HG02970 (cell line): ENCODE measurements at regions not wholly inside any gene's neighbourhood (a gene's known extent, or its start where the extent isn't known, plus 50 kb on each side); places are given as distances from the start of the nearest gene placed in this dataset.

Source experiments
- ATAC-seq: cut with Tn5 transposase; IDR thresholded peaks from one replicate; pipeline ENCODE4 v1.9.1; 2021; ENCODE audit warnings: mild to moderate bottlenecking, moderate library complexity, moderate number of reproducible peaks; ENCODE audit not compliant: unreplicated experiment, low FRiP score

- no peak for ATAC-seq
Observed at GRCh38 chr4:62927574-62927973, 1481.7 kb downstream of the TECRL start.

GRCh38 chr4:62923783-62924182 lies 1485.5 kb downstream of the TECRL start:
- no peak for ATAC-seq

DNA sequence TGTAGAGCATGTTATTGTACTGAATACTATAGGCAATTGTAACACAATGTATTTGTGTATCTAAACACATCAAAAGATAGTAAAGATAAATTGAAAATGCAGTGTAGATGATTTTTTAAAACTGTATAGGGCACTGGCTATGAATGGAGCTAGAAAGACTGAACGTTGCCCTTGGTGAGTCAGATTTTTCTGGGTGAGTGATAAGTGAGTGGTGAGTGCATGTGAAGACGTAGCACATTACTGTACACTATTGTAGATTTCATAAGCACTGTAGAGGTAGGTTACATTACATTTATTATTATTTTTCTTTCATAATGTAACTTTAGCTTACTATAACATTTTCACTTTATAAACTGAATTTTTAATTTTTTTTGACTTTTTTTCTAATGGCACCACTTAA lies 1491.6 kb downstream of the TECRL start:
- no peak for ATAC-seq

DNA sequence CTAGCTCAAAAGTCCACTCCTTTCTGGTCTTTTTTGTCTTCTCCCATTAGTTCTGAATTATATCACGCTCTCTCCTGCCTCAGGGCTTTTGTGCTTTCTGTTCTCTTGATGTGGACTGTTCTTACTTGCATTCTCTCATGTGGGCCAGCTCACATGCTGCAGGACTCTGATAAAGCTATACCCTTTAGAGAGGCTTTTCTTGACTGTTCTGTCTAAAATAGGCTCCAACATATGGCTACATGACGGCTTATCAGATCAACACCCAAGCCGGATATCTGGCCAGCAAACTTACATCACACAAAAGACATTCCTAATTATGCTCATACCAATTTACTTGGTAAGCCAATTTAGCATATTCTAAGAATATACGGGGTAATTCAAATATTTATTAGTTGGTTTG lies 1494.5 kb downstream of the TECRL start:
- no peak for ATAC-seq

DNA sequence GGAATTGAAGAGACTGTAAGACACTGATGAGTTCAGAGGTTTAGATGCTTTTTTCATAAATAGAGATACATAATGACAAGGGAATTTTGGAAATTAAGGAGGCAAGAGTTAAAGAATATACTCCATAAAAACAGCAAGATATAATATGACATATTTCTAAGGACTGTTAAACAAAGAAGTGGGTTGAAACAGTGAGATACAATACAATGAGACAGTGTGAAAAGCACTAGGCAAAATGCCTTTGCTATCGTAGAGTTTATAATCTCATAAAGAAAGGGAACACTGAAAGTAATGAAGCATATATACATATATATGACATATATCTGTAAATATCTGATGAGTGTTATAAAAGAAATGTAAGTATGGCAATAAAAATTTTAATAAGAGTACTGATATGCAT lies 1496.2 kb downstream of the TECRL start:
- no peak for ATAC-seq

GRCh38 chr4:62912531-62912930 lies 1496.7 kb downstream of the TECRL start:
- no peak for ATAC-seq

GRCh38 chr4:62909238-62909637 lies 1500.0 kb downstream of the TECRL start:
- ATAC-seq = no peak

DNA sequence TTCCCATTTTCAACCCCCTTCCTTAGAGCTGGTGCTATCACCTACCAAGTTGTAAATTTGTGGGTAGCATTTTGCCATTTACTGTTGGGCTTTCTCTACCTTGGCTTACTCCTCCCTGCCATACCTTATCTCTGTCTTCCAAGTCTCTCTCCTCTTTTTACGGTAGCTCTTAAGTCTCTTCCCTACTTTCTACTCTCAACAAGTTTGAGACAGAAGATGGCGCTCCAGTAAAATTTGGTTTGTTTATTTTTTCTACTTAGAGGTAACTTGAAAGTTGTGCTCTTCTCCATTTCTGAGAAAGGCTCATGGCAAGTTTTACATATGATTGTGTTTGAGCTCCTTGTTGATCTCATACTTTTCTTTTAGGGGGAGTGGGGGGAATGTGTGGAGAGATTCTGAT lies 1508.1 kb downstream of the TECRL start:
- no peak for ATAC-seq

DNA sequence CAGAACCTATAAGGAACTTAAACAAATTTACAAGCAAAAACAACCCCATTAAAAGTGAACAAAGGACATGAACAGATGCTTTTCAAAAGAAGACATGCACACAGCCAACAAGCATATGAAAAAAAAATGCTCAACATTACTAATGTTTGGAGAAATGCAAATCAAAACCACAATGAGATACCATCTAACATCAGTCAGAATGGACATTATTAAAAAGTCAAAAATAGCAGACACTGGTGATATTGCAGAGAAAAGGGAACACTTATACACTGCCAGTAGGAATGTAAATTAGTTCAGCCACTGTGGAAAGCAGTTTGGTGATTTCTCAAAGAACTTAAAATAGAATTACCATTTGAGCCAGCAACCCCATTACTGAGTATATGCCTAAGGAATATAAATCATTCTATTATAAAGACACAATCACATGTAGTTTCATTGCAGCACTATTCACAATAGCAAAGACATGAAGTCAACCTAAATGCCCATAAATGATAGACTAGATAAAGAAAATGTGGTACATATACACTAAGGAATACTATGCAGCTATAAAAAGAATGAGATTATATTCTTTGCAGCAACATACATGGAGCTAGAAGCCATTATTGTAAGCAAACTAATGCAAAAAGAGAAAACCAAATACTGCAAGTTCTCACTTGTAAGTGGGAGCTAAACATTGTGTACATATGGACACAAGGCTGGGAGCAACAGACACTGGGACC lies 1509.4 kb downstream of the TECRL start:
- no peak for ATAC-seq

DNA sequence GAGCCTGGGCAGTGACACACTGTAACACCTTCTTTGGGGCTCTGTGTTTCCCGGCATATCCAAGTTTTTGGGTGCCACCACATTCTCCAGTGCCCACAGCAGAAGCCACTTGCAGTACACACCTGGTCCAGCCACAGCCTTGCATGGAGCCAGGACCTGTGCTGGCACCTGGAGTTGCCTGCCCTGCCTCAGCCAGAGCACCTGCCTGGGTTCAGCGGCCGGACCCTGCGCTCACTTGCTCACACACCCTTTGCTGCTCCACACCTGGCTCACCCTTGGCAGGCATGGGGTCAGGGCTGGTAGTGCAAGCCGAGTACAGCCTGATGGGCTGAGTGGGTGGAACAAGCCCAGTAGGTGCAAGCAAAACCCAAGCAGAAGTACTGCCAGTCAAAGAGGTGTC lies 1511.1 kb downstream of the TECRL start:
- no peak for ATAC-seq

DNA sequence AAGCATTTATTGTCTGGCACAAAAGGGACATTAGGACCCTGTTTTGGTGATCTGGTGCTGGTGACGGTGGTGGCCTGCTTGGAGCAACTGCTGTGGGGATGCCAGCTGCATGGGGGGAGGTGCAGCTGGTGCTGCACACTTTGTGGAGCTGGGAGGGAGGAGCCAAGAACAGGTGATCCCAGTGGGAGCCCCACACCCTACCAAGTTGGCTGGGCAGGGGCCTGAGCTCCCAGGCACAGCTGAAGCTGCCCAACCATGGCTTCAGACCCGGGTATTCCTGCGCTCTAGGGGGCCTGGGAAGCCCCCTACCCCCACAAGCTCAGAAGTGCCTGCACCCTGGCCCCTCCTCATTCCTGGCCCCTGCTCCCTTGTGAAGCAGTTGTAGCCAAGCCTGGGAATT lies 1512.5 kb downstream of the TECRL start:
- ATAC-seq = no peak

DNA sequence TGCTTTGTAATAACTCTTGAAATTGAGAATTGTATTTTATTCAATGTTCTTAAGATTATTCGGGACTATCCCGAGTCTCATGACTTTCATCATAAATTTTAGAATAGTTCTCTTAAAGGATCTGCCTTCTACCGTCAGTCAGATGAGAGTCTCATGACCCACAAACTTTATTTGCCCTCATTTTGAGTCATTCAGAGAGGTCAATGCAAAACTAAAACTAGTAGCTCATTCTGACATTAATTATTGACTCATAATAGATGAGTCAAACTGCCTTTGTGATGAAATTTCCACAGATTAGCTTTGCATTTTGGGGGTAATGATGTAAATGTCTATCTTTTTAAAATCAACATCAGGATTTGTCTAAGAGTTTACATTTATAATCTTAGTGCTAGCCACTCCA lies 1527.3 kb downstream of the TECRL start:
- no peak for ATAC-seq

DNA sequence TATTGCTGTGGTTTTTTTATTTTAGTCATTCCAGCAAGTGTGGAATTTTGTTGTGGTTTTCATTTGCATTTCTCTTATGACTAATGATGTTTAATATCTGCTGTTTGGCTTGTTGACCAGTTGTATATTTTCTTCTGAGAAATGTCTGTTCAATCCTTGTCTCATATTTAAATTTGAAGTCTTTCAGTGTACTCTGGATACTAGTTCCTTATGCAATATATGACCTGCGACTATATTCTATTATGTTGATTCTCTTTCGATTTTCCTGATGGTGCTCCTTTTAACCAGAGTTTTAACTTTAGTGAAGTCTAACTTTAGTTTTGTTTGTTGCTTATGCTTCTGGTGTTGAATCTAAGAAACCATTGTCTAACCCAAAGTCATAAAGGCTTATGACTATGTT lies 1528.0 kb downstream of the TECRL start:
- ATAC-seq = no peak

DNA sequence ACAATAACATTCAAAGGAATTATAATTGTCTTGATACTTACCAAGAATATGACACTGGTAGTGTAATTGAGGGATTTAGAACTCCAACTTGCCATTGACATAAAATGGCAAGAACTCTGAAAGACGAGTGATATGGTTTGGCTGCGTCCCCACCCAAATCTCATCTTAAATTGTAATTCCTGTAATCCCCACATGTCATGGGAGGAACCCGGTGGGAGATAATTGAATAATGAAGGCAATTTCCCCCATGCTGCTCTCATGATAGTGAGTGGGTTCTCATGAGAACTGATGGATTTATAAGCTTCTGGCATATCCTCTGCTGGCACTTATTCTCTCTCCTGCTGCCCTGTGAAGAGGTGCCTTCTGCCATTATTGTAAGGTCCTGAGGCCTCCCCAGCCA lies 1536.4 kb downstream of the TECRL start:
- no peak for ATAC-seq

- ATAC-seq = no peak
Observed at GRCh38 chr4:62871078-62871477, 1538.2 kb downstream of the TECRL start.

GRCh38 chr4:62870451-62870850 lies 1538.8 kb downstream of the TECRL start:
- ATAC-seq = no peak

- no peak for ATAC-seq
Observed at GRCh38 chr4:62865261-62865660, 1544.0 kb downstream of the TECRL start.

DNA sequence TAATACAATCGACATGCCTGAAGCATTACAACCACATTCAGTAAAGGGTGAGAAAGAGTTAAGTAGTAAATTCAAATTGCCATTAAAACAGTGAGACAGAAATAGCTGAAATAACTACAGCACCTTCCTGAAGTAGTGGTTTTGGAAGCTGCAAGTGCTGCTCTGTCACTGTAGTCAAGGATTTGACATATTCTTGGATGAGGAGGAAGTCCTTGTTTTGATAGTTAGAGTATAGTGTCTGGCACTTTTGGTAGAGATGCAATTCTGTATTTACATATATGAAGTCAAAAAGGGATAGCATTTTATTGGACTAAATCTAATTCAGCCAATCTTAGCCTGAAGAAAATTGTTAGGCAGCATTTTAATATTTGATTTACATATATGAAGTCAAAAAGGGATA lies 1559.6 kb downstream of the TECRL start:
- no peak for ATAC-seq

GRCh38 chr4:62835631-62836030 lies 1573.6 kb downstream of the TECRL start:
- no peak for ATAC-seq

GRCh38 chr4:62822306-62822705 lies 1586.9 kb downstream of the TECRL start:
- ATAC-seq = no peak

GRCh38 chr4:62816566-62816965 lies 1592.7 kb downstream of the TECRL start:
- ATAC-seq = no peak

- no peak for ATAC-seq
Observed at GRCh38 chr4:62814510-62815047, 1594.7 kb downstream of the TECRL start.

DNA sequence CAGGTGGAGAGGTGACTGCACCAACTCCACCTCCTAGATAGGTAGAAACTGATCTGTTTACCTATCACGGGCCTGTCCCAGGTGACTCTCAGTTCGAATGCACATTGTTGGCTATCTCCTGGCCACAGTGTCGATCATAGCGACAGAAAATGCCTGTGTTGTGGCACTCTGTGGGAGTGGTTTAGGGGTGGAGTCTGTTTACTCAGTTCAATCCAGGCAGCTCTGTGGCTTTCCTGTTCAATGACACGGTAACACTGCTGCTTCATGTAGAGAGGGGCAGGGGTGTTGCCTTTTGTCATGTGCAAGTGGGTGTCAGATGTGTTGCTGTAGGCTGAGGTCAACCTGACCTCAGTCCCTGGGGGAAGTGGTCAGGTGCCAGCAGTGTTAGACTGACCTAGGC lies 1602.4 kb downstream of the TECRL start:
- ATAC-seq = no peak
